ENCODE measurements at regions not wholly inside any gene's neighbourhood (a gene's known extent, or its start where the extent isn't known, plus 50 kb on each side); places are given as distances from the start of the nearest gene placed in this dataset.

DNA sequence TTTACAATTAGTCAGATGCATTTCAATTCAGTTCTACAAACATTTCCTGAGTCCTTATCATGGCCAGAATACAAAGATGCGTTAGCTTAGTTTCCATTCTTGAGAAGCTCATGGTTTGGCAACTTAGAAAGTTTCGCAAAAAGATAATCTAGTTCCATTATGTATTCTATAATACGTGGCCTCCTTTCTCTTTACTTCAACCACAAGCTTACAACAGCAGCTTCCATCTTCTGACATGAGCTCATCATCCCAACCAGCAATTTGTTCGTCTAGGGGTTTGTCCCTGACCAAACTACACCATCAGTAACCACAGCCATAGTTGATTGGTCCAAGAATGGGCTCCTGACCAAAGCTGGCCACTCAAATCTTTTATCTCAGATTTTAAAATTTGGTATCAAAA lies 267.6 kb upstream of the TBC1D5 start:
- no peak overlapping the region for H3K9ac ChIP-seq (replicated peaks in 1 of 4; ENCODE audit: extremely low read depth in 1 of 4, low read depth in 3 of 4, low read length in 3 of 4)
- H2BK12ac ChIP-seq (ENCODE audit: low read depth, low read length) = no peak overlapping the region
- no peak overlapping the region for H2AK5ac ChIP-seq (ENCODE audit: low read depth, low read length)
- no peaks in the 10 kb centered on the region for H3K23me2 ChIP-seq (ENCODE audit: low read depth, low read length)
- H3K4ac ChIP-seq (replicated peaks; ENCODE audit: insufficient read length, low read depth, low read length) = no peak overlapping the region
- FAIRE-seq = no peak
- no peak overlapping the region for H4K5ac ChIP-seq (ENCODE audit: insufficient read length, low read depth, low read length)
- no peak overlapping the region for H3K18ac ChIP-seq (ENCODE audit: extremely low read depth, low read length)
- ChIA-PET CTCF (ENCODE audit: partially characterized antibody) (interaction anchor here (0.6 kb wide), 1 partner anchor 19 kb away, joined by 3 read pairs; no protein-coding TSS in a partner anchor), POLR2A (ENCODE audit: partially characterized antibody) (interaction anchor here (0.9 kb wide), 1 partner anchor 283 kb away, joined by 3 read pairs; no protein-coding TSS in a partner anchor)
- no peak overlapping the region for H4K8ac ChIP-seq (ENCODE audit: extremely low read depth, insufficient read depth, low read length)
- H3K79me1 ChIP-seq (ENCODE audit: low read depth, low read length) = no peaks in the 10 kb centered on the region
- no peak overlapping the region for H3K56ac ChIP-seq (replicated peaks; ENCODE audit: insufficient read length, low read depth, low read length)
- no peak overlapping the region for H2BK20ac ChIP-seq (ENCODE audit: low read length)
- no peak overlapping the region for H3K23ac ChIP-seq (ENCODE audit: insufficient read length)
- no peak overlapping the region for H2AFZ ChIP-seq (ENCODE audit: low read length)
- no peak overlapping the region for H2BK120ac ChIP-seq (replicated peaks; ENCODE audit: low read depth, low read length)
- WGBS, 2 experiments (ENCODE audit: extremely low coverage in 1 of 2, insufficient coverage in 1 of 2, insufficient read length in 1 of 2, insufficient replicate concordance in 2 of 2, low coverage in 1 of 2, low lambda C conversion rate in 2 of 2, missing lambda C conversion rate in 1 of 2) = 89% methylated on average over 4 of the region's 4 CpGs; no CpG with 5 or more reads in 1 of the 2 experiments
- no peak overlapping the region for H3K4me2 ChIP-seq (ENCODE audit: insufficient read depth in 1 of 2, low read depth in 2 of 2, low read length in 2 of 2)
- H3K27ac ChIP-seq (ENCODE audit: low read depth, low read length) = no peak overlapping the region
- no peaks in the 10 kb centered on the region for H3K79me2 ChIP-seq (ENCODE audit: control insufficient read depth in 1 of 2, insufficient read depth in 2 of 2, low read length in 2 of 2)
- H4K91ac ChIP-seq (replicated peaks; ENCODE audit: insufficient read length, low read length) = no peak overlapping the region
- no peaks in the 10 kb centered on the region for H4K20me1 ChIP-seq (replicated peaks in 1 of 2; ENCODE audit: control insufficient read depth in 1 of 2, insufficient read depth in 2 of 2, low read length in 2 of 2)
- DNase-seq (ENCODE audit: low read depth in 1 of 2, low spot score in 2 of 2) = no peak
- no peak overlapping the region for H2BK5ac ChIP-seq (ENCODE audit: low read depth, low read length)
- H3K36me3 ChIP-seq (ENCODE audit: control insufficient read depth in 2 of 4, insufficient read depth in 4 of 4, low read length in 3 of 4) = no peaks in the 10 kb centered on the region
- H3K4me3 ChIP-seq (ENCODE audit: extremely low read depth in 1 of 4, insufficient read depth in 2 of 4, low read depth in 3 of 4, low read length in 4 of 4) = no peak overlapping the region
- no peaks in the 10 kb centered on the region for H3K4me1 ChIP-seq (replicated peaks in 1 of 4; ENCODE audit: control insufficient read depth in 3 of 4, insufficient read depth in 4 of 4, low read length in 3 of 4)
- H2BK15ac ChIP-seq (ENCODE audit: low read length) = no peak overlapping the region
- H3K9me3 ChIP-seq (ENCODE audit: insufficient read depth in 2 of 2, low read depth in 1 of 2, low read length in 1 of 2) = no peaks in the 10 kb centered on the region; a peak in 1 of 4 replicates
- H3K14ac ChIP-seq (ENCODE audit: insufficient read length) = no peak overlapping the region
- no peaks in the 10 kb centered on the region for H3K27me3 ChIP-seq (replicated peaks in 1 of 4; ENCODE audit: control insufficient read depth in 3 of 4, extremely low read depth in 1 of 4, insufficient read depth in 3 of 4, low read length in 3 of 4)
- TF ChIP-seq POLR2A (IDR thresholded peaks at IDR 0.05; ENCODE audit: control extremely low read depth in 1 of 2, low read depth in 2 of 2, low read length in 2 of 2) (no peak), CEBPB (IDR thresholded peaks at IDR 0.05; ENCODE audit: low read depth, low read length) (no peak)

Data from H1 (cell line).